ENCODE measurements at regions not wholly inside any gene's neighbourhood (a gene's known extent, or its start where the extent isn't known, plus 50 kb on each side); places are given as distances from the start of the nearest gene placed in this dataset.

DNA sequence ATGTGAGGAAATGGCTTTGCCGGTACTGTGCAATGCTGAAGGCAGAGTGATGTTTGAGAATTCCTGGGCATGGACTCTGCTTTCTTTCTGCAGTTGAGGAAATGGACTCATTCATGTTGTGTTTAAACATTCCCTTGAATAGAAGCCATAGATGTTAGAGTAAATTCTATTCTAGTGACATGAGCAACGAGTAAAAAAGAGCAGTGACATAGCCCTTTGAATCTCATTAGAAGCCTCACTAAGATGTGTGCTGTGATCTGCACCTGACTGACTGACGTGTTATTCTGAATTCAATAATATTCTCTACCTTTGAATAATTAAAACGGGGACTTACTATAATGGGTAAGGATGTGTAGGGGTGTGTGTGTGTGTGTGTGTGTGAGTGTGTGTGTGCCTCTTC lies 113.7 kb upstream of the KLF4 start:
- BruUV-seq (replicated peaks): no TSS peak
- Histone ChIP-seq H2BK15ac (ENCODE audit: low read depth, low read length) (no peak overlapping the region), H2BK120ac (ENCODE audit: low read depth, low read length) (no peak overlapping the region), H3K9ac (ENCODE audit: low read depth, low read length) (no peak overlapping the region), H2AK5ac (ENCODE audit: low read depth, low read length) (no peak overlapping the region), H3K79me1 (ENCODE audit: low read depth in 1 of 2, low read length in 2 of 2) (no peaks in the 10 kb centered on the region), H3K14ac (replicated peaks; ENCODE audit: low read depth, low read length) (no peak overlapping the region), H3K23ac (ENCODE audit: low read depth, low read length) (no peak overlapping the region), H4K20me1 (ENCODE audit: insufficient read depth, low read length) (no peaks in the 10 kb centered on the region), H4K8ac (ENCODE audit: low read depth in 2 of 2, low read length in 2 of 2) (no peak overlapping the region), H3K4me2 (ENCODE audit: low read depth, low read length) (no peak overlapping the region), H3K18ac (ENCODE audit: low read depth, low read length) (no peak overlapping the region), H2BK20ac (ENCODE audit: low read depth, low read length) (no peak overlapping the region), H2AK9ac (replicated peaks; ENCODE audit: low read depth, low read length, poor library complexity) (no peak overlapping the region), H3K4me3 (ENCODE audit: insufficient read depth, low read depth, low read length) (no peak overlapping the region), H4K91ac (ENCODE audit: insufficient read depth, low read depth, low read length) (no peak overlapping the region), H3K27ac (ENCODE audit: insufficient read depth, low read length) (no peak overlapping the region), H3K27me3 (ENCODE audit: control insufficient read depth, insufficient read depth, low read length) (peaks cover 10% of the 10 kb centered on the region), H3K9me3 (ENCODE audit: control insufficient read depth, insufficient read depth, low read length) (no peaks in the 10 kb centered on the region), H2BK5ac (ENCODE audit: low read depth, low read length, poor library complexity, severe bottlenecking) (no peak overlapping the region), H3K9me1 (ENCODE audit: insufficient read depth, low read length) (no peaks in the 10 kb centered on the region), H3K36me3 (ENCODE audit: control insufficient read depth, insufficient read depth, low read length) (no peaks in the 10 kb centered on the region), H4K5ac (ENCODE audit: low read depth, low read length) (no peak overlapping the region), H3K4ac (ENCODE audit: low read depth, low read length) (no peak overlapping the region), H2AFZ (replicated peaks; ENCODE audit: low read length, poor library complexity) (no peak overlapping the region), H3K56ac (ENCODE audit: extremely low read depth, insufficient read depth, low read length) (no peak overlapping the region), H3K4me1 (ENCODE audit: control insufficient read depth, insufficient read depth, low read length) (no peaks in the 10 kb centered on the region)
- in situ Hi-C loops (cut with MboI; ENCODE audit: low sequenced_read_pairs) (no loop called here), intact Hi-C loops (cut with micrococcal nuclease) (no loop called here), dilution Hi-C loops (cut with HindIII; ENCODE audit: low sequenced_read_pairs, unreplicated experiment) (no loop called here)
- ATAC-seq (ENCODE audit: low read depth) (no peak), DNase-seq (no peak)
- WGBS, 2 experiments (ENCODE audit: extremely low coverage in 2 of 2, insufficient read length in 1 of 2): no CpG with 5 or more reads among the region's 4 CpGs
- ChIA-PET CTCF (no interaction called here), POLR2A (ENCODE audit: unreplicated experiment) (interaction anchor here (0.6 kb wide), 1 partner anchor 437 kb away, joined by 11 read pairs; no protein-coding TSS in a partner anchor)
- TF ChIP-seq RAD21 (IDR thresholded peaks at IDR 0.05; ENCODE audit: low read length) (no peak), CHD1 (IDR thresholded peaks at IDR 0.05; ENCODE audit: low read depth, low read length) (no peak), RCOR1 (IDR thresholded peaks at IDR 0.05; ENCODE audit: insufficient replicate concordance, low read length) (no peak), MAZ (IDR thresholded peaks at IDR 0.05; ENCODE audit: borderline replicate concordance, low read depth, low read length) (no peak), POLR2A (IDR thresholded peaks at IDR 0.05; ENCODE audit: low read depth, low read length) (no peak), NFE2L2 (IDR thresholded peaks at IDR 0.05; ENCODE audit: low read depth, low read length) (no peak), CEBPB (IDR thresholded peaks at IDR 0.05; ENCODE audit: low read depth, low read length) (no peak), MAFK (IDR thresholded peaks at IDR 0.05; ENCODE audit: low read depth, low read length) (no peak)
- TF ChIP-seq, protein P1, sequence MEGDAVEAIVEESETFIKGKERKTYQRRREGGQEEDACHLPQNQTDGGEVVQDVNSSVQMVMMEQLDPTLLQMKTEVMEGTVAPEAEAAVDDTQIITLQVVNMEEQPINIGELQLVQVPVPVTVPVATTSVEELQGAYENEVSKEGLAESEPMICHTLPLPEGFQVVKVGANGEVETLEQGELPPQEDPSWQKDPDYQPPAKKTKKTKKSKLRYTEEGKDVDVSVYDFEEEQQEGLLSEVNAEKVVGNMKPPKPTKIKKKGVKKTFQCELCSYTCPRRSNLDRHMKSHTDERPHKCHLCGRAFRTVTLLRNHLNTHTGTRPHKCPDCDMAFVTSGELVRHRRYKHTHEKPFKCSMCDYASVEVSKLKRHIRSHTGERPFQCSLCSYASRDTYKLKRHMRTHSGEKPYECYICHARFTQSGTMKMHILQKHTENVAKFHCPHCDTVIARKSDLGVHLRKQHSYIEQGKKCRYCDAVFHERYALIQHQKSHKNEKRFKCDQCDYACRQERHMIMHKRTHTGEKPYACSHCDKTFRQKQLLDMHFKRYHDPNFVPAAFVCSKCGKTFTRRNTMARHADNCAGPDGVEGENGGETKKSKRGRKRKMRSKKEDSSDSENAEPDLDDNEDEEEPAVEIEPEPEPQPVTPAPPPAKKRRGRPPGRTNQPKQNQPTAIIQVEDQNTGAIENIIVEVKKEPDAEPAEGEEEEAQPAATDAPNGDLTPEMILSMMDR (conservative IDR thresholded peaks at IDR 0.05; ENCODE audit: low read depth, low read length): no peak
- TF ChIP-seq, protein P2, sequence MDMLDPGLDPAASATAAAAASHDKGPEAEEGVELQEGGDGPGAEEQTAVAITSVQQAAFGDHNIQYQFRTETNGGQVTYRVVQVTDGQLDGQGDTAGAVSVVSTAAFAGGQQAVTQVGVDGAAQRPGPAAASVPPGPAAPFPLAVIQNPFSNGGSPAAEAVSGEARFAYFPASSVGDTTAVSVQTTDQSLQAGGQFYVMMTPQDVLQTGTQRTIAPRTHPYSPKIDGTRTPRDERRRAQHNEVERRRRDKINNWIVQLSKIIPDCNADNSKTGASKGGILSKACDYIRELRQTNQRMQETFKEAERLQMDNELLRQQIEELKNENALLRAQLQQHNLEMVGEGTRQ (IDR thresholded peaks at IDR 0.05; ENCODE audit: low read depth, low read length): no peak
